Renal pelvis (tissue), 1 donor: ENCODE measurements at regions not wholly inside any gene's neighbourhood (a gene's known extent, or its start where the extent isn't known, plus 50 kb on each side); places are given as distances from the start of the nearest gene placed in this dataset.
A peak's percentile ranks its signal among the peaks of the same experiment; 100 is the strongest.
"Not testable (repeated sequence)": the region's sequence is repeated elsewhere in the genome, so short reads cannot be mapped to it uniquely, and the experiment has no call there.

Source experiments
- DNase-seq: peaks from one replicate; pipeline ENCODE4 v3.0.0-alpha.2; 2013

DNA sequence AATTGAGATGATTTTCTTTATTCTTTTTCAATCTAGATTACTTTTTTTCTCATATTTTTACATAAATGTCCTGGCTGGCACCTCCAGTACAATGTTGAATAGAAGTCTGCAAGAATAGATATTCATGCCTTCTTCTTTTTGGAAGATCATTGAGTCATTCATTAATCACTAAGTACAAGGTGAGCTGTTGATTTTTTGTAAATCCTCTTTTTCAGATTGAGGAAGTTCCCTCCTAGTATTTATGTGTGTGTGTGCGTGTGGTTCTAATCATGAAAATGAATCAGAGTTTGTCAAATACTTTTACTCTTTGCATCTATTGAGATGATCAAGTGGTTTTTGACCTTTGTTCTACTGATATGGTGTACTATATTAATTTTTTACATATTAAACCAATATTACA is 859.3 kb downstream of the KCNT2 start:
- no peak for DNase-seq

- no peak for DNase-seq
Measured at GRCh38 chr1:195745189-195746010, 862.8 kb downstream of the KCNT2 start.

GRCh38 chr1:195744256-195744655 is 864.0 kb downstream of the KCNT2 start:
- DNase-seq, result no peak

DNA sequence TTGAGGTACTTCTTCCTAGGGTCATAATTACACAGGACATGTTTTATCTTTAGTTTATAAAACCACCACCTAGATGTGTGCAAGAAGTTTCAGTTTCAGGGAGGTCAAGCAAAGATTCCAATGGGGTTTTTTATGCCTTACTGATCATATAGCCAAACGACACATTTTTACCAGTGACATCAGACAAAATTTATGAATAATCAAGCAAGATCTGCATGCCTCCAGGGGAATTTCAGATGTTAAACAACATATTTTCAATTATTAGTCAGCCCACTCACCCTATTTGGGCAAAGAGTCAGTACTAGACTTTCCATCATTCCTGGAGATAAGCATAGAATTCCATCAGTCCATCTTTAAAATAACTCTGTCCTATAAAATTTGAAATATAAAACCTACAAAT is 867.4 kb downstream of the KCNT2 start:
- DNase-seq, result no peak

DNA sequence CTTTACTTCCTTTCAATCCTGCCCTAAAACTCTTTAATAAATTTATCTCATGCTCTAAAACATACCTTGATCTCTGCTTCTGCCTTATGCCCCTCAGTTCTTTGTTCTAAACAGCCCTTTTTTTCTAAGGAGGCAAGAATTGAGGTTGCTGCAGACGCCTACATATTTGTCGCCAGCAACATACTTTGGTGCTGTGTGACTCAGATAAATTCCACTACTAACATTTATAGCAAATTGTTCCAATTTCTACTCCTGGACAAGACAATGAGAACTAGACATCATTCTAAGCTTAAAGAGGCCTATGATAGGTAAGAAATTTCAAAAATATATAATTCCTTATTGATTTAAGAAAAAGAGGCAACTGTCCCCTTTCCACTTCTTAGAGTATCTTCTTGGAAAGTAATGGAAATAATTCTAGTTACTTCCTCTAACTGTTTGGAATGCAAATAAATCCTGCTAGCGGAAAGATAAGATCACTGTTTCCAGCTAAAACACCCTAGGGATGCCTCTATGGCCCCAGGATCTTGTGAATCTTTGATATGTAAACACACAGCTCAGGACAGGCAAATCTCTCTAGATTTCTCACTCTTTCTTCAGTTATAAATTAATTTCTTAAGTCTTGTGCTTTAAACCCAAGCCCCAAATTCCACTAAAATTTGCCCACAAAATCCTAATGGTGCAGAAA is 869.1 kb downstream of the KCNT2 start:
- no peak for DNase-seq

- DNase-seq, result no peak
Measured at GRCh38 chr1:195735140-195735539, 873.1 kb downstream of the KCNT2 start.

DNA sequence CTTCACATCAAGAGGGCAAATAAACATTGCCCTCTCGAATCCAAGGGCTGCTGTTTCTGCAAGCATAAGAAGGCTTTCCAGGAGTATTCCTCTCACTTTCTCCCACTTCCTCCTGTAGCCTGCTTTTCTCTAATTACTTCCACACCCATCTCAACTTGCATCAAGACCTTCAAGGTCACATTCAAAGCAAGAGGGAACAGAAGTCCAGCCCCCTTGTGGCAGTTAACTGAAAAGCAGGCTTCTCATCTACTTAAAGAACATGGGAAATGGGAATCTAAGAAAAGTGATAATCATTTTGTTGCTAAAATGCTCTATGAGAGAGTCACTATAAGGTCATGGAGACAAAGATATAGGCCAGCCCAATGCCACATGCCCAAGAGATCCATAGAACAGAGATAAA is 874.4 kb downstream of the KCNT2 start:
- DNase-seq, result no peak

GRCh38 chr1:195733408-195733807 is 874.8 kb downstream of the KCNT2 start:
- DNase-seq, result no peak

DNA sequence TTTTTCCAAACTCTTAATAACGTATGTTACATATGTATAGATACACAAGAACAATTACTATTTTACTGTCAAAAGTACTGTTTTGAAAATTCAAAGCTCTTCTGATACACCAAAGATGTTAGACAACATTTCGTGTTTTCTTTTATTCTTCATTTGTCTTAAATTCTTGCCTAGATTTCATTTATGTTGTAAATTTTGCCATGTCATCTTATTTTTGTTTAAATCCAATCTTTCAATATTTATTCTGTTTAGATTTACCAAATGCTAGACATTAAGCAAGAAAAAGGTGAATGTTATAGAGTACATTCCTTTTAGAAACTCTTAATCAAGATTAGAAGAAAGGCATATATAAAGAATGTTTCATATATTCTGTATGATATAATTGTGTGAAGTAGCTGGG is 876.9 kb downstream of the KCNT2 start:
- DNase-seq, result no peak

DNA sequence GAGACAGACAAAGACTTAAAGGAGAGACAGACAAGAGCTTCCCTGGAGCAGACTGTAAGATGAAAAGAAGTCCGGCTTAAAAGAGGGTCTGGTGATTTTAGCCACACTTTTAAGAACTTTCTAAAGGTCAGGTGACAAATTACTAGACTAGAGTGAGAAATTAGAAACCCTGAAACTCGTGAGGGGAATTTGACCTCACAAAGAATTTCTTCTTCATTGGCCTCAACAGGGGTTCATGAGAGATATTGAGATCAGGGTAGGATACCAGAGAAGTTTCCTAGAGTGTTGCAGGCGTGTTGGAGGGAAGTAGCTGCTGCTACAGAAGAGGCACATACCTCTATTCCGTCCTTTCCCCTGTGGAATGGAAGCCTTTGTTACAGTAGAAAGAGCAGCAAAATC is 884.4 kb downstream of the KCNT2 start:
- DNase-seq, result no peak

DNA sequence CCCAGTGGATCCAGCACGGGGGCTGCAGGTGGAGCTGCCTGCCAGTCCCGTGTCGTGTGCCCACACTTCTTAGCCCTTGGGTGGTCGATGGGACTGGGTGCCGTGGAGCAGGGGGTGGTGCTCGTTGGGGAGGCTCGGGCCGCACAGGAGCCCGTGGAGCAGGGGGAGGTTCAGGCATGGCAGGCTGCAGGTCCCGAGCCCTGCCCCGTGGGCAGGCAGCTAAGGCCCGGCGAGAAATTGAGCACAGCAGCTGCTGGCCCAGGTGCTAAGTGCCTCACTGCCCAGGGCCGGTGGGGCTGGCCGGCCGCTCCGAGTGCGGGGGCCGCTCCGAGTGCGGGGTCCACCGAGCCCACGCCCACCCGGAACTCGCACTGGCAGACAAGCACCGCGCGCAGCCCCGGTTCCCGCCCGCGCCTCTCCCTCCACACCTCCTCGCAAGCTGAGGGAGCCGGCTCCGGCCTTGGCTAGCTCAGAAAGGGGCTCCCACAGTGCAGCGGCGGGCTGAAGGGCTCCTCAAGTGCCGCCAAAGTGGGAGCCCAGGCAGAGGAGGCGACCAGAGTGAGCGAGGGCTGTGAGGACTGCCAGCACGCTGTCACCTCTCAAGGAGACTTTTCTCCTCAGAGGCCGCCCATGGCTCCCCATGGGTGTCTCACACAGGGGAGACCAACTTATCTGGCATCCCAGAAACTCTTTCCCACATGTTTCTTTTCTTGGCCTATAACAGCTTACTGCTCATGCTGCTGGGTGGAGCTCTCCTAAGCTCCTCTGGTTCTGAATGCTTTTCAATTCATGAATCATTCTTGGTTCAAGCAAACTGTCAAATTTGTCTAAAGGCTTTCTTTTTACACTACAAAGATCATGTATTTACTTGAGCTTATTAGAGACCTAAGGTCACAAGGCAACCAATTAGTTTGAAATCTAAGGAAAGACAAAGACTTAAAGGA is 885.1 kb downstream of the KCNT2 start:
- not testable (repeated sequence) for DNase-seq

DNA sequence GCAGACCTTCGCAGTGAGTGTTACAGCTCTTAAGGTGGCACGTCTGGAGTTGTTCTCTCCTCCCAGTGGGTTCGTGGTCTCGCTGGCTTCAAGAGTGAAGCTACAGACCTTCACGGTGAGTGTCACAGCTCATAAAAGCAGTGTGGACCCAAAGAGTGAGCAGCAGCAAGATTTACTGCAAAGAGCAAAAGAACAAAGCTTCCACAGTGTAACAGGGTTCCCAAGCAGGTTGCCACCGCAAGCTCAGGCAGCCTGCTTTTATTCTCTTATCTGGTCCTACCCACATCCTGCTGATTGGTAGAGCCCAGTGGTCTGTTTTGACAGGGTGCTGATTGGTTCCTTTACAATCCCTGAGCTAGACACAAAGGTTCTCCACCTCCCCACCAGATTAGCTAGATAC is 886.1 kb downstream of the KCNT2 start:
- not testable (repeated sequence) for DNase-seq

- DNase-seq, result no peak
Measured at GRCh38 chr1:195721210-195721971, 886.8 kb downstream of the KCNT2 start.

DNA sequence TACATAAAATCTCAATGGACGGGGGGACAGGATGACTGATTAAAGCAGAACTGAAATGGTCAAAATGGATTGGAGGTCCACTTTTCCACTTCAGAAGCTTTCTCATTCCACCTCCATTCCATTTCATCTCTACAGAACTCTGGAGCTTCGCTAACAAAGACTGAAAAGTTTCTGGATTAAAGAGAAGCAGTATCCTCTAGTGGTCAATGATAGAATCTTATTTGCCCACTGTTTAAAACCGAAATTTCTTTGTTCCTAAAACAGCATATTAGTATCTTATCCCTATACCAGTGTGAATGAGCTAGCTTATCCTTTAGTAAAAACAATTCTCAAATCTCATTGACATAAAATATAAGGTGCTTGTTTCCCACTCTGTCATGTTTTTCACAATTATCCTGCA is 890.6 kb downstream of the KCNT2 start:
- DNase-seq, result peak; percentile 3

DNA sequence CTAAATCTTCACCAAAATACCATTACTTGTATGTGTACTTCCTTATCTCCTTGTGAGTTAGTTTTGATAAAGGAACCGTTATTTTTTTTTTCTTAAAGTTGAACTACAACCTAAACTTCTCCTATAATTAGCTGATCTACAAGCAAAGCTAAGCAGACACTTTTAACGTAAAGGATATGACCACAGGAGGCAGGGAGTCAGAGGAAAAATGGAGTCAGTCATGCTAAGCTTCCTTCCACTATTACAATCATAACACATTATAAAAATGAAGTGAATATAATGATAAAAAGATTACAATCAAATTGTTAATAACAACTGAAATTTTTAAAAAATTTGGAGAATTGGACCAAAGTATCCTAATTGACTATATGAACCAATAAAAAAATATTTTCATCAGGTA is 892.6 kb downstream of the KCNT2 start:
- no peak for DNase-seq

GRCh38 chr1:195714248-195714647 is 894.0 kb downstream of the KCNT2 start:
- no peak for DNase-seq

- DNase-seq, result no peak
Measured at GRCh38 chr1:195709821-195710220, 898.4 kb downstream of the KCNT2 start.

DNA sequence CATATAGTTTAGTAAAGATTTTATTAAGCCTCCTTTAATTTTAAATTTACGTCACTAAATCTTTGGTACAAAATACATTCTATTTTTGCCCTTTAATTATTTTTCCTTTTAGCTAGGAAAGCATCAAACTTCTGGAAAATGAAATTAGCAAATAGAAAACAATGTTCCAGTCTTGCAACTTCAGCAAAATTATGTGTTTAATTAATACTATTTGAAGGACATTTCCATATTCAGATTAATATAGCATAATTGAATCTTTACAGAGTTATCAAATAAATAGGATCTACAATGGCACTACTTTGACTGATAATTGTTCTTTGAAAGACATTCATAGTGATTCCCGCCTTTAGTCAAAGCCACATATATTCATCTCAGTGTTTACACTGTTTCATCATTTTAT is 904.2 kb downstream of the KCNT2 start:
- no peak for DNase-seq

DNA sequence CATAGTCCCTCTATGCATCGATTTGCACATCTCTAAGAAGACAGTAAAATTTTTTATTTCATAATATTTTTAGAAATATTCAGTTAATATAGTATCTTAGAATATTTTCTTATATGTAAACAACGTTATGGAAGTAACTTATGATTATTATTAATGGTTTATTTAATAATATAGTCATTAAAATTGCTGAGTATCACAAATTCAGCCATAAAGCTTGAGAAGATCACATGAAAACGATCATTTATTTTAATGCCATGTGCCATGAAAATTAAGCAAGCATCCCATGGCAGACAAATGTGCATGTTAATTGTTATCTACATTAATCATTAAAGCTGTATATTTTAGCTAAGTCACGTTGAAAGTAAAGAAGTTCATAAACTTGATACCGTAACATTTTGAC is 907.1 kb downstream of the KCNT2 start:
- DNase-seq, result no peak

DNA sequence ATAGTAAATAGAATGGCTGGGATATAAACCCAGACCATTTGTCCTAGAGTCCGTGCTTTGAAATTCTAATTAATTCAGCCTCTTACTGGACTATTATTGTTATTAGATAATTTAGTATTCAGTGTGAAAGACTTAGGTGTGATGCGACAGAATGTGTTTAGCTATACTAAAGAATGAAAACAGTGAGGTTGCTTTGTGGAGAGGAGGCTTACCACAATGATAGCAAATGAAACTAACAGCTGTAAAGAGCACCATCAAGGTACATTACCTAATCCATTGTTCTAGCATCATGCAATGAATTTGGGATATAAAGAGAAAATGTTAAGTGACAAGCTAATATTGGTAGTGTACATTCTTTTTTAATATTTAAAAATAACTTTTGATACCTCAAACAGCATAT is 911.1 kb downstream of the KCNT2 start:
- DNase-seq, result no peak

DNA sequence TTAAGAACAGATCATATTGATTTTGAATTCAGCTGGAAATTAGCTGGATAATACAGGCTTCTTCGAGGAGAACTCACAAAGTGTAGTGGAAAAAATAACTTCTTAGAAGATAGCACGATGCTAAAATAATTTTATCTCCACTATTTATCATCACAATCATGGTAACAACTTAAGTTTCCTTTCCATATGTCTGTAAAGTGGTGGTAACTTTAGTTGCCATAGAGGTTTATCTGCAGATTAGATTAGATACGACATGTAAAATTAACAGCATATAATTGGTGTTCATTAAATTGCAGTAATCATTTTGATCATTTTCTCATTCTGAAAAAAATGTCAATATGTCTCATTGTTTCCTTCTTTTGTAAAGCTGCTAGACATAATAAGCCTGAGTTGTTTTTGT is 921.5 kb downstream of the KCNT2 start:
- no peak for DNase-seq

- DNase-seq, result no peak
Measured at GRCh38 chr1:195664628-195665027, 943.6 kb downstream of the KCNT2 start.
